ENCODE measurements at regions not wholly inside any gene's neighbourhood (a gene's known extent, or its start where the extent isn't known, plus 50 kb on each side); places are given as distances from the start of the nearest gene placed in this dataset.

- TF ChIP-seq, protein P1, sequence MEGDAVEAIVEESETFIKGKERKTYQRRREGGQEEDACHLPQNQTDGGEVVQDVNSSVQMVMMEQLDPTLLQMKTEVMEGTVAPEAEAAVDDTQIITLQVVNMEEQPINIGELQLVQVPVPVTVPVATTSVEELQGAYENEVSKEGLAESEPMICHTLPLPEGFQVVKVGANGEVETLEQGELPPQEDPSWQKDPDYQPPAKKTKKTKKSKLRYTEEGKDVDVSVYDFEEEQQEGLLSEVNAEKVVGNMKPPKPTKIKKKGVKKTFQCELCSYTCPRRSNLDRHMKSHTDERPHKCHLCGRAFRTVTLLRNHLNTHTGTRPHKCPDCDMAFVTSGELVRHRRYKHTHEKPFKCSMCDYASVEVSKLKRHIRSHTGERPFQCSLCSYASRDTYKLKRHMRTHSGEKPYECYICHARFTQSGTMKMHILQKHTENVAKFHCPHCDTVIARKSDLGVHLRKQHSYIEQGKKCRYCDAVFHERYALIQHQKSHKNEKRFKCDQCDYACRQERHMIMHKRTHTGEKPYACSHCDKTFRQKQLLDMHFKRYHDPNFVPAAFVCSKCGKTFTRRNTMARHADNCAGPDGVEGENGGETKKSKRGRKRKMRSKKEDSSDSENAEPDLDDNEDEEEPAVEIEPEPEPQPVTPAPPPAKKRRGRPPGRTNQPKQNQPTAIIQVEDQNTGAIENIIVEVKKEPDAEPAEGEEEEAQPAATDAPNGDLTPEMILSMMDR (optimal IDR thresholded peaks at IDR 0.05 in 1 of 3, IDR thresholded peaks at IDR 0.05 in 1 of 3, conservative IDR thresholded peaks at IDR 0.05 in 1 of 3; ENCODE audit: extremely low read depth in 1 of 3, insufficient read depth in 2 of 3, low read length in 3 of 3) = no peak
- TF ChIP-seq EZH2 (IDR thresholded peaks at IDR 0.05; ENCODE audit: low read length) = no peak
Measured at GRCh38 chr16:79287424-79287917, 313.1 kb downstream of the MAF start.

Data from keratinocyte (primary cell).